Neutrophil (primary cell): ENCODE measurements at regions not wholly inside any gene's neighbourhood (a gene's known extent, or its start where the extent isn't known, plus 50 kb on each side); places are given as distances from the start of the nearest gene placed in this dataset.

Source experiments
- H3K27ac ChIP-seq: fragments of 200-600 bp; sonication (generic); 2 replicates; pipeline ENCODE4 v1.5.1; 2016; ENCODE audit warnings: mild to moderate bottlenecking, moderate library complexity
- H3K27me3 ChIP-seq: fragments of 200-600 bp; sonication (generic); 2 replicates; pipeline ENCODE4 v1.6.0; 2016; ENCODE audit warnings: mild to moderate bottlenecking
- H3K36me3 ChIP-seq: fragments of 200-600 bp; sonication (generic); 2 replicates; pipeline ENCODE4 v1.5.1; 2017
- H3K4me1 ChIP-seq, 2 experiments: fragments of 200-600 bp in 1 of 2; sonication (generic) in 1 of 2; 1 replicate in 1 of 2; 2 replicates in 1 of 2; pipeline versions ENCODE4 v1.5.1 to v1.6.1; 2013 to 2016; ENCODE audit warnings: low read depth in 1 of 2, low read length in 1 of 2, mild to moderate bottlenecking in 1 of 2, moderate library complexity in 1 of 2; ENCODE audit not compliant: control insufficient read depth in 1 of 2, insufficient read depth in 1 of 2
- H3K4me3 ChIP-seq, 2 experiments: fragments of 200-600 bp in 1 of 2; sonication (generic) in 1 of 2; 1 replicate in 1 of 2; 2 replicates in 1 of 2; pipeline ENCODE4 v1.5.1; 2013 to 2016; ENCODE audit warnings: low read depth in 1 of 2, low read length in 1 of 2, mild to moderate bottlenecking in 1 of 2, moderate library complexity in 1 of 2
- H3K9me3 ChIP-seq: fragments of 200-600 bp; sonication (generic); 2 replicates; pipeline ENCODE4 v1.5.1; 2016
- TF ChIP-seq, protein P1 (sequence below): fragments of 200-600 bp; sonication (generic); IDR thresholded peaks from 2 replicates; pipeline ENCODE4 v1.5.1; 2016; ENCODE audit warnings: antibody characterized with exemption

DNA sequence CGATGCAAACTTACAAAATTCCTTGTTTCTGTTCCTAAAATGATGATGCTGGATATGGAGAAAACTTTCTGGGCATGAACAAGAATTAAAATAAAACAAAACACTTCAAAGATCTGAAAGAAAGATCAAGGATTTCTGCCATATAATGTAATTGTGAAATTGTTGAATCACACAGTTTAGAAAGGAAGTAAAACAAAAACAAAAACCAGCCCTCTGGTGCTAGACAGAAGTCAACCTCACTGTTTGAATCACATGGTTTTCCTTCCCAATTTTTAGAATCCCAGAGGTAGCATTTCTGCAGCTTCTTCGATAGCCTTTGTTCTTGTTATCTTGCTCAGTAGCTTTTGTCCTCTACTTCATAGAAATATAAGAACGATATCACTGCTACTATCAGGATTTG lies 118.2 kb upstream of the ARGLU1 start:
- H3K27me3 ChIP-seq = no peaks in the 10 kb centered on the region

DNA sequence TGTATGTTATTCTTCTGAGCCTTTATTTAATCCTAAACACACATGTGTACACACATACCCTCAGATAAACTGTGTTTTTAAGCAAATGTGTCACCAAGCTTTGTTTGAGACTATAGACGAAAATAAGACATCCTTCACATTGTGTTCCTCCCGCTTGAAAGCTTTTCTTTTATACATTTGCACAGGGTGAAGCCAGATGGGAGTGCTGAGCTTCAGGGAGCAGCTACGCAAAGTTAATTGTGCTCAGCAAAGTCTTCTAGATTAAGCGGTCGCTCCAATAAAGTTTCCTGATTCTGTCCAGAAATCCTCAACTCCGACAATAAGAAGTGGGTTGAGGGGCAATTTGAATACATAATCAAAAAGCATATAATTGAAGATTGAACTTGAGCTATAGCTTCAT lies 117.2 kb upstream of the ARGLU1 start:
- TF ChIP-seq, protein P1, sequence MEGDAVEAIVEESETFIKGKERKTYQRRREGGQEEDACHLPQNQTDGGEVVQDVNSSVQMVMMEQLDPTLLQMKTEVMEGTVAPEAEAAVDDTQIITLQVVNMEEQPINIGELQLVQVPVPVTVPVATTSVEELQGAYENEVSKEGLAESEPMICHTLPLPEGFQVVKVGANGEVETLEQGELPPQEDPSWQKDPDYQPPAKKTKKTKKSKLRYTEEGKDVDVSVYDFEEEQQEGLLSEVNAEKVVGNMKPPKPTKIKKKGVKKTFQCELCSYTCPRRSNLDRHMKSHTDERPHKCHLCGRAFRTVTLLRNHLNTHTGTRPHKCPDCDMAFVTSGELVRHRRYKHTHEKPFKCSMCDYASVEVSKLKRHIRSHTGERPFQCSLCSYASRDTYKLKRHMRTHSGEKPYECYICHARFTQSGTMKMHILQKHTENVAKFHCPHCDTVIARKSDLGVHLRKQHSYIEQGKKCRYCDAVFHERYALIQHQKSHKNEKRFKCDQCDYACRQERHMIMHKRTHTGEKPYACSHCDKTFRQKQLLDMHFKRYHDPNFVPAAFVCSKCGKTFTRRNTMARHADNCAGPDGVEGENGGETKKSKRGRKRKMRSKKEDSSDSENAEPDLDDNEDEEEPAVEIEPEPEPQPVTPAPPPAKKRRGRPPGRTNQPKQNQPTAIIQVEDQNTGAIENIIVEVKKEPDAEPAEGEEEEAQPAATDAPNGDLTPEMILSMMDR = no peak
- Histone ChIP-seq H3K4me1 (no peaks in the 10 kb centered on the region), H3K36me3 (no peaks in the 10 kb centered on the region), H3K27me3 (no peaks in the 10 kb centered on the region), H3K27ac (no peak overlapping the region), H3K9me3 (no peaks in the 10 kb centered on the region), H3K4me3 (no peak overlapping the region)

More for the DNA sequence above, 118.2 kb upstream of the ARGLU1 start:
- Histone ChIP-seq H3K27ac (no peak overlapping the region), H3K9me3 (no peaks in the 10 kb centered on the region), H3K4me3 (no peak overlapping the region), H3K36me3 (no peaks in the 10 kb centered on the region), H3K4me1 (no peaks in the 10 kb centered on the region)
- TF ChIP-seq, protein P1 = no peak

DNA sequence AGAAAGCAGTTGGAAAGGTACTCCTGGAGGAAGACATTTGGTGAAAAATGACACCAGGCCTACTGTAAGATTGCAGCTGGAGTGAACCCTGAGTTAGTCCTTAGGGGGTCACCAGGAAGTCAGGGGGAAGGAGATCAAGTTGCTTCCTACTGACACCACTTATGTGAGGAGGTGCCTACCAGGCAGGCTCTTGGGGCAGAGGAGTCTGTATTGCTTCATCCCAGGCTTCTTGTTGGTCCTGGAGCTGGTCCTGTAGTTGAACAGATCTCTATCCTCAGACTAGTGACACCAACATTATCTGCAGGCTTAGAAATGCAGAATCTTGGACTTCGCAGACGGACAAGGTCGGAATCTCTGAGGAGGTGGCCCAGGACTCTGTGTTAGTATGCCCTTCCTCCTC lies 116.0 kb upstream of the ARGLU1 start:
- TF ChIP-seq, protein P1 = no peak

DNA sequence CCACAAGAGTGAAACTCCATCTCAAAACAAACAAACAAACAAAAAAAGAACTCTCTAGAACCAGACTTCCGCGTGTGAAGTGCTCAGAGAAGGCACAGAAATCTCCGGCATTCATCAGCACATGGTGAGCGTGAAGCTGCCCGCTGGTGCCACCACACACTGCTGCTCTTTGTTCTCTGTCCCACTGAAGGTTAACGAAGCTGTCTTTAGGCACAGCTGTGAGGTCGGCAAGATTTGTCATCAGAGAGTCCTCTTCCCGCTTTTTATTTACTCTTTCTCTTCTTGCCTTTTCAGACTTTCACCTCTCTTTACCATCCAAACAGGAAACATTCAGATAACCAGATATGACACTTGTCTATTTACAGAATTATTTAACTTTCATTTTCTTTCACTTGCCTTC lies 115.2 kb upstream of the ARGLU1 start:
- no peaks in the 10 kb centered on the region for H3K27me3 ChIP-seq
- no peaks in the 10 kb centered on the region for H3K36me3 ChIP-seq
- H3K27ac ChIP-seq = no peak overlapping the region
- H3K4me3 ChIP-seq = no peak overlapping the region
- TF ChIP-seq, protein P1 = no peak
- no peaks in the 10 kb centered on the region for H3K4me1 ChIP-seq
- no peaks in the 10 kb centered on the region for H3K9me3 ChIP-seq

More for the DNA sequence above, 116.0 kb upstream of the ARGLU1 start:
- Histone ChIP-seq H3K9me3 (no peaks in the 10 kb centered on the region), H3K36me3 (no peaks in the 10 kb centered on the region), H3K27me3 (no peaks in the 10 kb centered on the region), H3K27ac (no peak overlapping the region), H3K4me1 (no peaks in the 10 kb centered on the region), H3K4me3 (no peak overlapping the region)

DNA sequence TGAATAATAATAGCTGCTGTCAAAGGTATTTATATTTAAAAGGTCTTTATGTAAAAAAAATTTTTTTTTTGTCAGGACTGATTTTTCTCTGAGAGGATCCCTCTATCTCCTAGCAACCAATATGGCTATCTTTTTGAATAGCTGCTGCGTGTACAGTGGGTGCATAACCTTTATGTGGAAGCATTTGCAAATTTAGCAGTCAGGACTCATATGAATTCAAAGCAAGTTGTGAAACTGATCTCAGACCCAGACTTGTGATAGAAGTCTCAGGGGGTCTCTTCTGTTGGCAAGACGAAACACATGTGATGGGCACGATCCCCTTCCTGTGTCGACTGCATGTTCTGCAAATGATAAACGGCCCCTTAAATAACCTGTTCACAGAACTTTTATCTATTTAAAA lies 114.1 kb upstream of the ARGLU1 start:
- TF ChIP-seq, protein P1 = no peak
- no peaks in the 10 kb centered on the region for H3K27me3 ChIP-seq
- H3K4me1 ChIP-seq = no peaks in the 10 kb centered on the region
- no peaks in the 10 kb centered on the region for H3K9me3 ChIP-seq
- no peaks in the 10 kb centered on the region for H3K36me3 ChIP-seq
- no peak overlapping the region for H3K4me3 ChIP-seq
- H3K27ac ChIP-seq = no peak overlapping the region

DNA sequence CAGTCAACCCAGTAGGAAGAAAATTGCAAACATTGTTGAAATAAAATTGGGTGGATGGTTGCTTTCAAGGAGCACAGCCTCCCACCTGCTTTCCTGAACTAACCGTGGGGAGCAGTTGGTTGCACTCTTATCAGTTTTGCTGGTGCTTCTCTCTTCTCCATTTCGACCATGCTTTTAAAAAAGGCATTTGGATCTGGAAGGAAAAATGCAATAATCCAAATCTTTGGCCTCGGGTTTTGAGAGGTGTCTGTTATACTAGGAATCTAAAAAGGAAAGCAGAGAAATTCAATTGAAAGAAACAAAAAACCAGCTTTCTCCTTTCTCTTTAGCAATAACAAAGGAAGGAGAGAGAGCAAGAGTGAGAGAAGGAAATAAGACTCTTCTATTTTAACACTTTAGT lies 113.6 kb upstream of the ARGLU1 start:
- Histone ChIP-seq H3K36me3 (no peaks in the 10 kb centered on the region), H3K4me3 (no peak overlapping the region), H3K27ac (no peak overlapping the region), H3K27me3 (no peaks in the 10 kb centered on the region), H3K9me3 (no peaks in the 10 kb centered on the region), H3K4me1 (no peaks in the 10 kb centered on the region)
- TF ChIP-seq, protein P1 = no peak
